Stomach (tissue), 4 donors: ENCODE measurements at regions not wholly inside any gene's neighbourhood (a gene's known extent, or its start where the extent isn't known, plus 50 kb on each side); places are given as distances from the start of the nearest gene placed in this dataset.

Source experiments
- POLR2A ChIP-seq, 4 donors: fragments of 450-650 bp; IDR thresholded peaks; one replicate each; pipeline ENCODE4 v1.6.1; 2016; ENCODE audit warnings: antibody characterized with exemption in 4 of 4, control low read depth in 2 of 4, mild to moderate bottlenecking in 1 of 4, moderate library complexity in 1 of 4
- TF ChIP-seq, protein P1 (sequence below), 7 experiments: fragments of 450-650 bp in 4 of 7; fragments of 200-600 bp in 3 of 7; sonication (generic) in 3 of 7; IDR thresholded peaks; one replicate each; pipeline ENCODE4 v1.5.1; 2016 to 2019; ENCODE audit warnings: antibody characterized with exemption in 7 of 7, control low read depth in 2 of 7, mild to moderate bottlenecking in 1 of 7

DNA sequence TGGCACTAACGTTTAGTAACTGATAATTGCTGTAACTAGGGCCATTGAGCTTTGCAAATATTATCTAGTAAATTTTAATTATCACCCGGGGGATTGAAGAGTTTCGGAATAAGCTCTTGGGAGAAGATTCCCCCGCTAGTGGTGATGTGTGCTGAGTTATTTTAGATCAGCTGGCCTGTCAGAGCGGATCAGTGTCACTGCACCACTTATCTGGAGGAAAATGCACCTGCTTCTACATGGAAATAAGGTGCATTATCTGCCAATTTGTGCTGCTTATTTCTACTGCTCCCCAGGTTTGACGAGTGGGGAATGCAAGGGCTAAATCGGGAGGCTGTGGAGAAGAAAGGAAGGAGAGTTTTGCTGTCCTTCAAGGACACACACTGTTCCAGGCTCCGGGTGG, 518.6 kb downstream of the TLE4 start:
- no peak for TF ChIP-seq POLR2A (IDR thresholded peaks at IDR 0.05)
- TF ChIP-seq, protein P1, sequence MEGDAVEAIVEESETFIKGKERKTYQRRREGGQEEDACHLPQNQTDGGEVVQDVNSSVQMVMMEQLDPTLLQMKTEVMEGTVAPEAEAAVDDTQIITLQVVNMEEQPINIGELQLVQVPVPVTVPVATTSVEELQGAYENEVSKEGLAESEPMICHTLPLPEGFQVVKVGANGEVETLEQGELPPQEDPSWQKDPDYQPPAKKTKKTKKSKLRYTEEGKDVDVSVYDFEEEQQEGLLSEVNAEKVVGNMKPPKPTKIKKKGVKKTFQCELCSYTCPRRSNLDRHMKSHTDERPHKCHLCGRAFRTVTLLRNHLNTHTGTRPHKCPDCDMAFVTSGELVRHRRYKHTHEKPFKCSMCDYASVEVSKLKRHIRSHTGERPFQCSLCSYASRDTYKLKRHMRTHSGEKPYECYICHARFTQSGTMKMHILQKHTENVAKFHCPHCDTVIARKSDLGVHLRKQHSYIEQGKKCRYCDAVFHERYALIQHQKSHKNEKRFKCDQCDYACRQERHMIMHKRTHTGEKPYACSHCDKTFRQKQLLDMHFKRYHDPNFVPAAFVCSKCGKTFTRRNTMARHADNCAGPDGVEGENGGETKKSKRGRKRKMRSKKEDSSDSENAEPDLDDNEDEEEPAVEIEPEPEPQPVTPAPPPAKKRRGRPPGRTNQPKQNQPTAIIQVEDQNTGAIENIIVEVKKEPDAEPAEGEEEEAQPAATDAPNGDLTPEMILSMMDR (IDR thresholded peaks at IDR 0.05), result no peak
